HG02840 (cell line): ENCODE measurements at regions not wholly inside any gene's neighbourhood (a gene's known extent, or its start where the extent isn't known, plus 50 kb on each side); places are given as distances from the start of the nearest gene placed in this dataset.

Source experiments
- ATAC-seq: cut with Tn5 transposase; IDR thresholded peaks from one replicate; pipeline ENCODE4 v1.9.1; 2021; ENCODE audit warnings: mild to moderate bottlenecking, moderate library complexity, moderate number of reproducible peaks; ENCODE audit not compliant: unreplicated experiment, low FRiP score

DNA sequence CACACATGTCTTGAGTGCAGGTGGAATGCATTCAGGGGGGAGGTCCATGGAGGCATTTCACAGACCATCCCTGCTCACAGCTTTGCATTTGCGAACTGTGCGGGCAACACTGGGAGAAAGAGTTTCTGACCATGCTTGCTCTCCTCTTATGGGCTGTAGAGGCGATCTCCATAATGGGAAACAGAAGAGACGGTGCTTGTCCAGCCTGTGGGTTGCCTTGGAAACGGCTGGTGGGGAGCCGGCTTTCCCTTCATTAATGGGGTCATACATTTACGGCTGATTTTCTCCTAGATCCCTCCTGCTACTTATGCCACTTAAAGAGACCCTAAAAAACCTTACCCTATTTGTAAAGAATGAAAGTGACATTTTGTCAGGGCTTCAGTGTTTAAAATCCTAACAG lies 147.4 kb downstream of the SOX11 start:
- ATAC-seq, result no peak

DNA sequence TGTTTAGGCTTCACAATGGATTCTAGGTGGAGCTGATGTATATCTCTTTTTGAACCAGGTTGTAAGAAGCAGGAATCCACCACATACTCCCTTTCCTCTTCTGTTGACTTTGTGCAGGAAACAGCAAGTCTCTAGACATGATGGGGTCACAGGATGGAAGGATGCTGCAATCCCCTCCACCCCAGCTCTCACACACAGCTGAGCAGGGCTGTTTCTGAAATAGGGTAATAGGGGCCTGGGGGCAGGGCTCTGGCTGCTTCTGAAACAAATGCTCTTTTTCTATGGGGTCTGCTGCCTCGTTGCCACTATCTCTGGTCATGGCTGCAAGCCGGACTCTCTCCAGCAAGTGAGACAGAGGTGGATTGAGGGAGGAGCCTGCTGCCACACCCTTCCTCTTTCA lies 148.9 kb downstream of the SOX11 start:
- ATAC-seq, result no peak

DNA sequence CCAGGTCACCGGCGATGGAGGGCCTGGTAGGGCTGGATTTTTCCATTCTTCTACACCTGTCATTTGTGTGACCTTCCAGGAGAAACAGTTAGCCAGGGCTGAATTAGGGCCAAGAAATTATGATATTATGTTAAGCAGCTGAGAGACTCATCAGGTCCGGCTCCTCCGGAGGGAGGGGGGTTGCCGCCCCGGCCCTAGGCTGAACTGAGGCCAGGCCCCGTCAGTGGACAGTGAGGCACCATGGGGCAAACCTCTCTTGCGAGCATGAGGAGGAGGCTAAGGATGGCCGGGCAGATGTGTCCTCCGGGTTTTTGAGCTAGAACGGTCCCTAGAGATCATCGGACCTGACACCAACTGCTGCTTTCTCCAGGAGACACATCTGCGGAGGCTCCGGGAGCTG lies 150.1 kb downstream of the SOX11 start:
- ATAC-seq, result no peak

DNA sequence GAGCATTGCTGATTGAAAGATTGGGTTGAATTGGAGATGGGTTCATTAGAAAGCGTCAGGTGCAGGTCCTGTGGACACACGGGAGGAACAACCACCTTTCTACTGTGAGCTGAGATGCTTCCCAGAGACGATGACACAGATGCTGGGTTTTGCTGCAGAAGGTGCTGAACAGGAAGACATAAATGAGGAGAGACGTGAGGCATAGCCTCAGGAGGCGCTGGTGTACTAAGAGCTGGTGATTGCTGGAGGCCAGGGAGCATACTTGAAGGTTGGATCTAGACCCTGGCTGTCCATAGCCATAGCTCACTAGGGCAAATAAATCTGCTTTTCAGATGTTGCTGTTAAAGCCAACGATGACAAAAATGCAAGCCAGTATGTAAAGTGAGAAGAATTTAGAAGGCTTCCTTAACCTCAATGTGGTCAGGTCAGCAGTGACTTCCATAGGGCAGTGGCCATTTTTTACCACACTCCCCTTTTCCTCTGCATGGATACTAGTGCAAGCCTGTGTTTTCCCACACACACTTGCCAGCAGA lies 153.7 kb downstream of the SOX11 start:
- no peak for ATAC-seq

DNA sequence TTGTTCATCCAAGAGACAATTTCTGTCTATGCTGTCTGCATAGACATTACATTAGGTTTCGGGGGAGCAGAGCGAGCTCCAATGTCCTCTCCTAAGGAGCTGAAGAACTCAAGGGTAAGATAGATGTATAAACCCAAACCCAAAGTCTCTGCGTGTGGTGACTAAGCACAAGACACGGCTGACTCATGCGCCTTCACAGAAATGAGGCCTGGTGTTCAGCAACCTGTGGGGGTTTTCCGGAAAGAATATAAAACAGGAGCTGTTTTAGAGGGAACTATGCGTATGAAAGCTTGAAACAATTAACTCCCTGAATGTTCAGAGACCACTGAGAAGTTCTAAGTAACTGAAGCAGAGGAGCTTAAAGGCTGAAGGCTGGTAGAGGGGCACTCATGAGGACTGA lies 154.7 kb downstream of the SOX11 start:
- ATAC-seq, result no peak

DNA sequence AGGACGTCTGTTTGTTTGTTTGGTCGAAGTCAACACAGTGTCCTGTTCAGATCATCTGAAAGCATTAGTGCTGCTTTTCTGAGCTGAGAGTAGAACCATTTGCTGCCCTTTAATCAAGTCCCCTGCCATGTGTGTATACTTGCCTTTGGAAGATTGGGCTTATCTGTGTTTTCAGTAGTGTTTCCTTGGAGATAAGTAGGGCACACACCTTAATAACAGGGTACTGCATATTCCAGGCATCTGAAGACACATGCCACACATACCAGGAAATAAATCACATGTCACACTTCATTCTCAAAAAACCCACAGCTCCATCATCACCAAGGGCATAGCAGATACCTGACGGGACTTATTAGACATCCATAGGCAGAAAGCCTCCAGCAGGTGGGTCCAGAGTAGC lies 157.4 kb downstream of the SOX11 start:
- ATAC-seq, result no peak

DNA sequence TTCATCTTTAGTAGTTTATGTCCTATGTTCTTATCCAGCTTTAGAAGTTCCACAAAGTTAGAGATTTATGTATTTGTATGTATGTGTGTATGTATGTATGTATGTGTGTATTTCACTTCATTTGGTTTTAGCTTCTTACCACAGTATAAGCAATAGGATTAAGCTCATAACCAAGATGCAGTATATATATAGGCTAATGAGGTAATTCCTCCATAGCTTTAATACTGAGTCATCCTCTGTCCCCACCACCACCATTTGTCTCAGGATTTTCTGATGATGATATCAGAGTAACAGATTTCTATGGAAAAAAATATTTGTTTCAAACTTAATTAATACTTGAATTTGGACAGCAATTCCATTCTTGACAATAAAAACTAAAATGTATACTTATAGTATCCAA lies 159.2 kb downstream of the SOX11 start:
- ATAC-seq, result no peak

DNA sequence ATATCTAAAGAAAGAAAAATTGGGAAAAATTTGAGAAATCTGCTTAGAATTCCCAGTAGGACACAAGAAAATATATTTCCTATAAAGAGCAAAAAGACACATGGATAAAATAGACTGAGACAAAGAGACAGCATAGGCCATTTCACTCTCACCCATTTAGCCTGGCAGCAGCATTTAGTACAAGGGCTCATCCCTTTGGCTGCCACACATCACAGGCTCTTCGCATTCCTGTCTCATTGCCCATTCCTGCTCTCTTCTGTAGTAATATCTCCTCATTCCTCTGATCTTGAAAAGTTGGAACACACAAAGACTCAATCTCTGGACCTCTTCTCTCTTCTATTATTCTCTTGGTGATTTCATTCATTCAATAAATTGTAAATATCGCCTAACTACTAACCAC lies 162.6 kb downstream of the SOX11 start:
- no peak for ATAC-seq

DNA sequence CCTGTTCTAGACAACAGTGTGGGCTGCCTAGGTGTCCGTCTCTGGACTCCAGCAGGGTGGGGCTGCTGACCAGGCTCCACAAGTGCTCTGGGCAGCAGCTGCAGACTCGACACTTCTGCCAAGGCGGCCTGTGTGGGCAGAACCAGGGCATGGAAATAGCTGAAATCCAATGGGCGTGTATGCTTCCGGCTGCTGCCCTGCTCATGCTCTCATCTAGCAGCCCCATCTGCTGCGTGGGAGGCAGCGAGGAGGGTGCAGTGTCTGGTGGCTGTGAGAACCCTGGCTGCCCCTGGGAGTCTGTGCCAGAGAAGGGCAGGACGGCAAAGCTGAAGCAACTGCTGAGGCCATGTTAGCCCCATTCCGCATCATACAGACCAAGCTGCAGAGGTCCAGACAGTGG lies 174.9 kb downstream of the SOX11 start:
- ATAC-seq, result no peak

DNA sequence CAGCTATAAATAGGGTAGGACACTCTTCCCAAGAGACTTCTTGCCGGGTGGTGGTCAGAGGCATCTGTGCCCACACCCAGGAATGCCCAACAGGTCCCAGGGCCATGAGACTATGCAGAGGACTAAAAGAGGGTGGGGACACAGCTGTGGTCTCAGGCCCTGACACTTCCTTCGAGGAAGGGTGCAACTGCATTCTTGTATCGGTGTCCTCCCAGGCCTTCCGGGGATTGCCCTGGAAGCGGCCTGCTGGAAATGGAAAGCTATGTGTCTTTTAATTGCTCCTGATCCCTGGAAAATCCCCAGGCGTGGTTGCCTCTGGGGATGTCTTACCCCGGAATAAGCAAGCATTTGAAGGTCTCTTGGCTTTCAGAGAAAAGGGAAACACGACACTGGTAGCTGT lies 176.7 kb downstream of the SOX11 start:
- no peak for ATAC-seq

DNA sequence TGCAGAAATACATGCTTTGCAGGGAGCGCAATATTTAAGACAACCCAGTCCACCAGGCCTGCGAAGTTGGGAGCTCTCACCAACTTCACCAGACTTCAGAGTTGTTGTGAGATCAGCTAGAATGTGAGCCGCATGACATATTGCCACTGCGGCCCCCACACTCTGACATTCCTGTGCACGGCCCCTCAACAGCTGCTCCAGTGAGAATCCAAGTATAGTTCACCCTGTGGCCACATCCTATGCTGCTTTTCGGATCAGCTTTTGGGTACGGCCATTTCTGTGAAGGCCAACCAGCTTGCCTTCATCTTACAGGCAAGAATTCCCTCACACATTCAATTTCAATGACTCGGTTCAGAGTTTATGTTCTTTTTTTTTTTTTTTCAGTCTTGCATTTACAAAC lies 177.8 kb downstream of the SOX11 start:
- ATAC-seq, result no peak

DNA sequence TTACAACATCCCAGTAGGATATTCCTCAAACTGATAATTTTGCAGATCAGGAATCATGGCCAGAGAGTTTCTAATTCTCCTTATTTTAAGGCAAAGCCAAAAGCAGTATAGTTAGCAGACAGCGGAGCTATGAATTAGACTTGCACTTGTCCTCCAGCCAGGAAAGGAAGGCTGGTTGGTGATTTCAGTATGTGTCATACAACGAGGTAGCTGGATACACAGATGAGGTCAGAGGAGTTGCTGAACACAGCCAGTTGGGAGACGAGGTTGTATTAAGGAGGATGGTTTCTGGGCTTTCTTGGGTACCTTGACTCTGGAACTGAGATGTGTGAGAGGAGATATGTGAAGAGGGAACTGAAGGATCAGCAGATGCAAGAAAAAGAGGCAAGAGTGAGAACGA lies 185.2 kb downstream of the SOX11 start:
- ATAC-seq, result no peak

DNA sequence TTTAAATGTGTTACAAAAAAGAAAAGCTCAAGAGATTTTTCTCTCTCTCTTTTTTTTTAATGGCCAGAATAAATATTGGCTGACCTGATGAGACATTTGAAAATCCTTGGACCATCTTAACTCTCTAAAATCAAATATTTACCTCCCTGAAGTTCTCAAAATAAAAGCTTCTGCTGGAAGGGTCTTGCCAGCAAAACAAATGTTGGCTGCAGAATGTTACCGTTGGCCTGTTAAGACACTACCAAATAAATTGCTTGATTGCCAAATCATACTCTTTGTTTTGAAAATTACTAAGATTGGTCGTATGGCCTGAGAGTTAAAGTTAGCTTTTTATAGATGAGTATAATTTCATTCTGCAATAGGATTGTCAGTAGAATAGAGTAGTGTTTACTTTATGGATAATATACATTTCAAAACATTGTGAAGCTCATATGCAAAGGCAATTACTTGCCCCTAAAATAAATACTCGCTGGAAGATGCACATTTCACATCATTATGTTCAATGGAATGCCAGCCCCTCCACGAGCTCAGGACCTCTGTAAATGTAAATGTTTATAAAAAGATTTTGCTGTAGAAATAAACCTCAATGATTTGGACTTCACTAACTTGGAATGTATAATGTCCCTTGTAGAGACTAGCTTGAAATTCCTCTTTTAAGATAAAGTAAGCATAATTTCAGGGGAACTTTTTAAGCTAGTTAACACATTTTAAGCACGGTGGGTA lies 193.4 kb downstream of the SOX11 start:
- ATAC-seq, result no peak

DNA sequence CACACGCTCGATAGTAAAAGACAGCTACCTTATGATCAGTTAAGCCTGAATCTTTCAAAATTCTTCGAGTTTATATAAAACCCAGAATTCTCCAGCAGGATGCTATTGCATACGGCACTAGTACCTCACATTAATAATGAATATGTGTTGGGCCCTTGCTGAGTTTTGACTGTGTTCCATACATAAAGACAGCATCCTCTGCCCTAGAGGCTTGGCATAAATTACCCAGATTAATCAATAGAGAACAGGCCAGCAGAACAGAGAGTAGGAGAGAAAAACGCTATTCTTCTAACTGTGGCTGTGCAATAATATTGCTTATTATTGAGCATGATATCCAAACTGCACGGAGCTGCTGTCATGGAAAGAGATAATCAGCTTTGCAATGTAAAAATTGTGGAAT lies 194.3 kb downstream of the SOX11 start:
- ATAC-seq, result no peak

DNA sequence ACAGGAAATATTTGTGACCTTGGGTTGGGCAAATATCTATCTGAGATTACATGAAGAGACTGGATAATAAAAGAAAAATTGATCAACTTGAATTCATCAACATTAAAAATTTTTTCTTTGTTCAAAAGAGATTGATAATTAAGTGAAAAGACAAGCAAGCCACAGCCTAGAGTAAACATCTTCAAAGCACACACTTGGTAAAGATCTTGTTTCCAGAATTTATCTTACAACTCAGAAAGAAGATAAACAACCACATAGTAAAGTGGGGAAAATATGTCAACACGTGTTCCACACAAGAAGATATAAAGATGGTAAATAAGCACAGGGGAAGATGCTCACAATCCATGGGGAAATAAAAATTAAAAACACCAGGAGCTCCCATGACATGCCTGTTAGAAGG lies 195.9 kb downstream of the SOX11 start:
- ATAC-seq, result no peak

DNA sequence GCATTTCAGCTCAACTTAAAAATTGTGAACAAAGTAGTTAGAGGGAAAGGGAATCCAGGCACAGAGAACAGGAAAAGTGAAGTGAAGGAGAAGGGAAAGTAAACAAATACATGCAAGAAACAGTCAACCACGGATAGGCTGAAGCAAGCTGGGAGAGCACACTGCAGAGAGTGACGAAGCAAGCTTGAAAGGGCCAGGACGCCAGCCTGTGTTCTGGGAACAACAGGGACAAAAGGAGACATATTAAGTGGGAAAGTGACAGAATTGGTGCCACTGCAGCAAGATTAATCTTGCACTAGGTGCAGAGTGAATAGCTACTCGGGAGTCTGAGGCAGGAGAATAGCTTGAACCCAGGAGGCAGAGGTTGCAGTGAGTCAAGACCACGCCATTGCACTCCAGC lies 197.3 kb downstream of the SOX11 start:
- no peak for ATAC-seq

DNA sequence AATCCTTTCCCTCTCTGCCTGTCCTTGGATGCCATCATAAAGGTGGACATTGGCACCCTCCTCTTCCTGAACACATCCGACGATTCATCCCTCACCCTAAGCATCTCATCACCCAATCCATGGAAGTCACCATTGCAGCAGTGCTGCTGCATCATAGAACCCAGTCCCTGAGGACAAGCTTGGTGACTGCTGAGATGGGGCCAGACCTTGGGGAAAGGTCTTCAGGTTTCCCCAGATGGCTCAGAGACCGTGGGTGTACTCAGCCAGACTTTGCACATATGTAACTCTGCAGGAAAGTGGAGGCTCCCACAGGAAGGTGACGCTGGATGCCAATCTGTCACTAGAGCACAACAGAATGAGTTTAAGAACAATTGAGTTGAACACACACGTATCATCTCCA lies 202.2 kb downstream of the SOX11 start:
- ATAC-seq, result no peak

DNA sequence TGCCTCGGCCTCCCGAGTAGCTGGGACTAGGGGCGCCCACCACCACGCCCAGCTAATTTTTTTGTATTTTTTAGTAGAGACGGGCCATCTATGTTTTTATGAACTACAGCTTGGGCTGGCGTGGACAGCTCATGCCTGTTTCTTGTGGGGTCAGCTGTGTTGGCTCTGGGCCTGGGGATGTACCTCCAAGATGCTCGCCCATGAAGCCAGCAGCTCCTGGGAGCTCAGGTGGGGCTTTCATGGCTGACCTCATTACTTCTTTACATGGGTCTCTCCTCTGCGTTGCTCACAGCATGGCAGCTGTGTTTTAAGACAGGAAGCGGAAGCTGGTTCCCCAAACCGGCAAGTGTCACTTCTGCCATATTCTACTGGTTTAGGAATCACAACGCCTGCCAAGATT lies 203.1 kb downstream of the SOX11 start:
- ATAC-seq, result no peak

DNA sequence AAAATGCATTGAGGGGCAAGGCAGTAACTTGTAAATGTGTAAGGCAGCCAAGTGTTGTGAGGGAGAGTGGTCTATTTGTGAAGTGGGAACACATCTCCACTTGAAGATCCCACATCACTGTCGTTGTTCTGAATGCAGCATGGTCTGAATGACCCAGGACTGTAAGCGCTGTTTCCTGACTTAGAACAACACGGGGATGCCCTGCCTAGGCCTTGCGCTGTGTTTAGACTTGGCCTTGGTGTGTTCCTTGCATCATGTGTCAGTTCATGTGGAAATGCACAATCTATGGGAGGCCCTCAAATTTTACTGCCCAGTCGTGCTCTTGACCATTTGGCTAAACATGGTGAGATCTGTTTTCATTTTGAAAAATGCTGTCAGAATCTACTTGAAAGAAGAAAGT lies 205.1 kb downstream of the SOX11 start:
- ATAC-seq, result no peak

DNA sequence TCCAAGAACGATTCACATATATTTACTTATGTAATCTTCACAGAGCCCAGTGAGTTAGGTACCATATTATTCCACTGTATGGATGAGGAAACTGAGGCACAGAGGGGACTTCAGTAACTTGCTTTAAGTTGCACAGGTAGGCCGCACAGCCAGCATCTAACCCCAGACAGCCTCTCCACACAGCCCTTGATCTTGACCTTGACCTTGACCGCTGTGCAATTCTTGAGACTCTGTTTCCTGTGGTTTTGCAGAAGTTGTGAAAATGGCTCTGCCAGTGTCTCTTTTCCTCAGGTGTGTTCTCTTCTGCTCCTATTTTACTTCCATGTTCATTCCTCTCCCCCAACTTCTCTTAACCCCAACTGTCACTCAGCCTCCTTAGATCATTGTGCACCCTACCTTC lies 206.5 kb downstream of the SOX11 start:
- no peak for ATAC-seq

DNA sequence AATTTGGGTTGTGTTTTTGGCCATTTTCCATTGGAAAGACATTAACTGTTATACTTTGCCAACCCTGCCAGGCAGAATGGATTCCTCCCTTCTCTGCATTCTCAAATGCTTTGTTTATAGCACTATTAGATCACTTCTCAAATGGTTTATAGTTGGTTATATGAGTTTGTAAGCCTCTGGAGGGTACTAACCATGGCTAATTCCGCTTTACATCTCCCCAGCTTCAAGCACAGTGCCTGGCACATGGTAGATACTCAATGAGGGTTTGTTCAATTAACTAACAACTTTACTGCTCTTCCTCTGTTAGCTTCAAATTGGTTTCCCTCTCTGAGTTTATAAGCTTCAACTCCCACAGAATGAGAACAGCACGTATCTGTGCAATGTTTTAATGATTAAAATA lies 213.5 kb downstream of the SOX11 start:
- ATAC-seq, result no peak

DNA sequence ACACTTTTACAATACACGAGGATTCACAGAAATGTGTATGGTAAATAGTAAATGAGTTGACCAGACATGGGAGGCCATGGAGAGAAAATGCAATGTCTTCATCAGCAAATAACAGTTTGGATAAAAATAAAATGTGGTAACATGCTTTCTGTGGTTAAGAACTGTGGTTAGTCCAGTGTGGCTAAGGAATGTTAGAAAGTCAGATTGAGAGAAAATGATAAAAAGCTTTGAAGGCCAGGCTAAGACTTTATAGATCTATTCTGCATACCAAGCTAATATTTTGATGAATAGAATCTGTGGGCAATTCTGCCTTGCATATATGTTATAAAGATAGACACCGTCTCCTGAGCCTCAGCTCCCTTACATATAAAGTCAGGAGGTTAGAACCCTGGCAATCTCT lies 215.9 kb downstream of the SOX11 start:
- ATAC-seq, result no peak

DNA sequence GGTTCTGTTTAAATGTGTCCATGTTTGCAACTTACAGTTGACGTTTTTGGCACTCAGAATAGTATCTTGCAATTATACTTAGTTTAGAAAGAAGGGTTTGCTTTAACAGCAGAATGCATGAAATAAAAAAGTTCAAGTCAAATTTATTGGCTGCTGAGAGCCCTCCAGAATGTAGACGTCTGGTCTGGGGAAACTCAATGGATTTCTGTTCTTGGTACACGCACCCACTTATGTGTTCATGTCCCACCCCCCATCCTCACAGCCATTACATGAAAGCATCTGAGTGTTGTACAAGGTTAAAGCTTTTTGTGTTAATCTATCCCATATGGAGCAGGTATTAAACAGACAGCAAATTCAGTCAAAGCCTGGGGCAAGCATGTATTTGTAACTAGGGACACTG lies 219.5 kb downstream of the SOX11 start:
- no peak for ATAC-seq
